Skin epidermis (tissue), 12 donors: ENCODE measurements at regions not wholly inside any gene's neighbourhood (a gene's known extent, or its start where the extent isn't known, plus 50 kb on each side); places are given as distances from the start of the nearest gene placed in this dataset.
"Not testable (repeated sequence)": the region's sequence is repeated elsewhere in the genome, so short reads cannot be mapped to it uniquely, and the experiment has no call there.

Source experiments
- H3K27ac ChIP-seq, 21 experiments: fragments of 200-600 bp; sonication (generic) in 11 of 21; one replicate each; pipeline ENCODE4 v1.5.0; 2020; ENCODE audit warnings: mild to moderate bottlenecking in 3 of 21, inconsistent platforms in 2 of 21, moderate library complexity in 2 of 21
- H3K4me3 ChIP-seq, 7 experiments: fragments of 200-600 bp; sonication (generic) in 2 of 7; one replicate each; pipeline ENCODE4 v1.5.0; 2020; ENCODE audit warnings: inconsistent platforms in 2 of 7, mild to moderate bottlenecking in 2 of 7, moderate library complexity in 1 of 7

DNA sequence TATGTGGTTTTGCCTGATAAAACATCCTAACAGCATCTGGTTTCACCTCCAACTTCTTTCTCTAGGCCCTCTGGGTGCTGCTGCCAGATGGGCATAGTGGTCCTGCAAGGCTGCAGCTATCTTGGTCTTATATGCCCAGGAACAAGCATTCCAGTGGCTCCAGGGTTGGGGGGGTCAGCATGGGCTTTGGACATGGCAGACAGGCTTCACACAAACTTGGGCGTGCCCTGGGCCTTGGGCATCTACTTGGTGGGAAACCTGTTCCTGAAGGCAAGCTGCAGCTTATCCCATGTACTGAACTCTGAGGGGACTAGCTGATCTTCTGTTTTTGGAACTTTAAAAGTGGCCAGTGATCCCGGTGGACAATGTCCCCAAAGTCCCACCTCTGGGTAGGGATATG, 54.9 kb upstream of the ZNF678 start:
- Histone ChIP-seq H3K27ac (no peak overlapping the region), H3K4me3 (no peak overlapping the region)

DNA sequence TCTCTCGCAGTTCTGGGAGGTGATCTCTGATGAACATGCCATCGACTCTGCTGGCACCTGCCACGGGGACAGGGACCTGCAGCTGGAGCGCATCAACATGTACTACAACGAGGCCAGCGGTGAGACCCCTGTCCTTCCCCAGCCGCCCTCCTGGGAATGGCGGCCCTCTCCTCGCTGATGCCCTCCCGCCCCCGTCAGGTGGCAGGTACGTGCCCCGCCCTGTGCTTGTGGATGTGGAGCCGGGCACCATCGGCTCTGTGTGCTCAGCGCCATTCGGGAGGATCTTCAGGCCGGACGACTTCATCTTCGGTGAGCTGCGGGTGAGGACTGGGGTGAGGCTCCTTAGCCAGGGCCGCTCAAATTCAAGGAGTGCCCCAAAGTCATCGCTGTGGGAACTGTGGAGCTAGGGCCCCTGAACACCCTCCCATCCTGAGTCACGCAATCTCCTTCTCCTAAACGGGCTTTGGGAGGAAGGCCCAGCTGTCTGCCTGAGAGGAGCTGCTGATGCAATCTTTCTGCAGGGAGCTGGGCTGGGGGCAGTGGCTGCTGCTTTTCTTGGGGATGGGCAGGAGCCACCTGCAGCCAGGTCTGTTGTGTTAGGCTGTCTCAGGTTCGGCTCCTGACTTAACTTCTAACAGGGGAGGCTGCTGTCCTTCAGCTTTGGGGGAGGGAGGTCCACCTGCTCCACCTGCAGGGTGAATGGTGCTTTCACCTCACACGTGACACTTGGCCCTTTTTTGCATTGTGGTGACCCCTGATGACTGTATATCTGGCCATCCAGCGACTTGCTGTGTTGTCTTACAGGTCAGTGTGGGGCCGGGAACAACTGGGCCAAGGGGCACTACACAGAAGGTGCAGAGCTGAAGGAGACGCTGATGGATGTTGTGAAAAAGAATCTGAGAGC, 56.6 kb upstream of the ZNF678 start:
- not testable (repeated sequence) for H3K27ac ChIP-seq, H3K4me3 ChIP-seq

DNA sequence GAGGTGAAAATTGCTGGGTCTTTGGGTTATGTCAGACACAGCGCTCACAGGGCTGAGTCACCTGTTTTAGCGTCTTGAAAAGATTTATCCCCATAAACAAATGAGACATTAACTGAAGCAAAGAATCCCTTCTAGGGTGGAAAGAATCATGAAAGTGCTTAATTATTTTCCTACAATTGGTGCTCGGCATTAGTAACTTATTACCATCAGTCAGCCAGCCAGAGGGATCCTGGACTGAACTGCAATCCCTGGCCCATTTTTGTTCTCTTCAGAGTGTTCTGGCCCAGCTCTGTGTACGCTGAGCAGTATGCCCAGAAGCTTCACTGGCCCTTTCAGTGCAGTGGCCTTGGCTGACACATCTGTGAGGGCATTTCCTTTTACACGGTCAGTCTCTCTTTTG, 67.3 kb upstream of the ZNF678 start:
- H3K27ac ChIP-seq, H3K4me3 ChIP-seq: not testable (repeated sequence)

DNA sequence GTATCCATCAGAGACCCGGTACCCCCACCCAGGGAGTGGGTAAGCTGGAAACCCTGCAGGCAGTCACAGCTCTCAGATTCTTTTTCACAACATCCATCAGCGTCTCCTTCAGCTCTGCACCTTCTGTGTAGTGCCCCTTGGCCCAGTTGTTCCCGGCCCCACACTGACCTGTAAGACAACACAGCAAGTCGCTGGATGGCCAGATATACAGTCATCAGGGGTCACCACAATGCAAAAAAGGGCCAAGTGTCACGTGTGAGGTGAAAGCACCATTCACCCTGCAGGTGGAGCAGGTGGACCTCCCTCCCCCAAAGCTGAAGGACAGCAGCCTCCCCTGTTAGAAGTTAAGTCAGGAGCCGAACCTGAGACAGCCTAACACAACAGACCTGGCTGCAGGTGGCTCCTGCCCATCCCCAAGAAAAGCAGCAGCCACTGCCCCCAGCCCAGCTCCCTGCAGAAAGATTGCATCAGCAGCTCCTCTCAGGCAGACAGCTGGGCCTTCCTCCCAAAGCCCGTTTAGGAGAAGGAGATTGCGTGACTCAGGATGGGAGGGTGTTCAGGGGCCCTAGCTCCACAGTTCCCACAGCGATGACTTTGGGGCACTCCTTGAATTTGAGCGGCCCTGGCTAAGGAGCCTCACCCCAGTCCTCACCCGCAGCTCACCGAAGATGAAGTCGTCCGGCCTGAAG, 69.3 kb upstream of the ZNF678 start:
- H3K4me3 ChIP-seq = not testable (repeated sequence)

DNA sequence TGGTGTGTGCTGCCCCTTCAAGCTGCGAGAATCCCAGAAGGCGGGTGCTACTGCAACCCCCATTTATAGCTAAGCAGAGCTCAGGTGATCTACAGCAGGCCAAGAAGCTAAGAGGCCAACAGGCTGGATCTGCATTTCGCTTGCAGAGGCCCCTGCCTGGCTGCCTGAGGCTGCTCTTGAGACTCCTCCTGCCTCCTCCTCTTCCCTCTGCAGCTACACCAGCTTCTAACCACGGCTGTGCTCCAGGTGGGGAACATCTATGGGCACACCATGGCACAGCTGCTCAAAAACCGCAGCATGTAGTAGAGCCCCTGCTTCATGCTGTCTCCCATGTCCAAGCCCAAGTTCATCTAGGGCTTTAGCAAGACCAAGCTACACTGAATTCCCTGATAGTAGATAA, 72.9 kb upstream of the ZNF678 start:
- H3K27ac ChIP-seq = no peak overlapping the region
- no peak overlapping the region for H3K4me3 ChIP-seq

More for the DNA sequence above, 69.3 kb upstream of the ZNF678 start:
- not testable (repeated sequence) for H3K27ac ChIP-seq

DNA sequence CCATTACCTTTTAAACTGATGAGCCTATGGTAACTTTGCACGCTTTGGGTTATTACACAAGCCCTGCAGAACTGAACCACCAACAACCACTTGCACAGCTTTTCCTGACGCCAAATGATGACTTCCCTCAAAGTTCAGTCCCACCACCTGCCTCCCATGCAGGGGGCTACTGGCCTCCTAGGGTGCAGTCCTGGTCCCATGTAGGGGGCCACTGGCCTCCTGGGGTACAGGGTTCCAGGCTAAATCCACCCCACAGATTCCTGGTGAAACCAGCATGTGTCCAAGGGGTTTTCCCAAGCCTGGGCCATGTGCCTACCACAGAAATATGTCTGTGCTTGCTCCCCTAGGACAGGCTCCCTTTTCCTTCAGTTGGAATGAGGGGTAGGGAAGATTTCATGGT, 73.4 kb upstream of the ZNF678 start:
- H3K4me3 ChIP-seq = no peak overlapping the region
- H3K27ac ChIP-seq = no peak overlapping the region

DNA sequence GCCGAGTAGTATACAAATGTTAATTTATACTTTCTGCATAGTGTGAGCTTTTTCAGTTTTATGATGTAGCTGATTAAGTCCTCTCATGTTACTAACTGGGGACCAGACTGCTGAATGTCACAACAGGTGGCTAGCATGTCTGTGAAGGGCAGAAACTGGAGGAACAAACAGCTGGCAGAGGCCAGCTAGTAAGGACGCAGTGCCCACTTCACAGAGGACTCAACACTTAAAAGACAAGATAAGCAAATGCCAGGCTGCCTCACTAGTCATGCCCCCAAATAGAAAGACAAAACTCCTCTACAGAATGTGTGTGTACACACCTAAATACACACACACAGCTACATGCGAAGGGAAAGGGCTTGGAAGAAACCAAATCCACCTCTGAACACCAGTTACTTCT, 73.8 kb upstream of the ZNF678 start:
- H3K4me3 ChIP-seq = no peak overlapping the region
- H3K27ac ChIP-seq = no peak overlapping the region

DNA sequence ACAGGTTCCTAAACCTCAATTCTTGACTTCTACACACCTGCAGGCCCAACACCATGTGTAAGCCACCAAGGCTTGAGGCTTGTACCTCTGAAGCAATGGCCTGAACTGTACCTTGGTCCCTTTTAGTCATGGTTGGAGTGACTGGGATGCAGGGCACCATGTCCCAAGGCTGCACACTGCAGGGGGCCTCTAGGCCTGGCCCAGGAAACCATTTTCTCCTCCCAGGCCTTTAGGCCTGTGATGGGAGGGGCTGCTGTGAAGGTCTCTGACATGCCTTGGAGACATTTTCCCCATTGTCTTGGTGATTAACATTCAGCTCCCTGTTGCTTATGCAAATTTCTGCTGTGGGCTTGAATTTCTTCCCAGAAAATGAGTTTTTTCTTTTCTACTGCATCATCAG, 75.8 kb upstream of the ZNF678 start:
- Histone ChIP-seq H3K27ac (no peak overlapping the region), H3K4me3 (no peak overlapping the region)

DNA sequence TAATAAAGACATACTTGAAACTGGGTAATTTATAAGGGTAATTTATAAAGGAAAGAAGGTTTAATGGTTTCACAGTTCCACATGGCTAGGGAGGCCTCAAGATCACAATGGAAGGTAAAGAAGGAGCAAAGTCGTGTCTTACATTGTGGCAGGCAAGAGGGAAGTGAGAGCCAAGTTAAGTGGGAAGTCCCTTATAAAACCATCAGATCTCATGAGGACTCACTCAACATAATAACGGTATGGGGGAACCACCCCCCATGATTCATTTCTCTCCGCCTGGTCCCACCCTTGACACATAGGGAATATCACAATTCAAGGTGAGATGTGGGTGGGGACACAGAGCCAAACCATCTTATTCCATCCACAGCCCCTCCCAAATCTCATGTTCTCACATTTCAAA, 76.8 kb upstream of the ZNF678 start:
- Histone ChIP-seq H3K27ac (no peak overlapping the region), H3K4me3 (no peak overlapping the region)

DNA sequence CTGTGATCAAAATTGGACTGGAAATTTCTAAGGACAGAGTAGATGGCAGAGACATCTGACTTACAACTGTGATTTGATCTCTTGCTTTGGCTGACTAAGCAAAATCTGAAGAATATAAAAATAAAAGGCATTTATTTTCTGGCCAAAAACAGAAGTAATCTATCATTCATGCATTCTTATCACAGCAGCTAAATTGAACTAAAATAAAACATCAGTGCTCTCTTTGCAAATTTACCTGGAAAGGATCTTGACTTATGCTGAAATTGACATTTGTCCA, 81.4 kb upstream of the ZNF678 start:
- Histone ChIP-seq H3K27ac (no peak overlapping the region), H3K4me3 (no peak overlapping the region)

DNA sequence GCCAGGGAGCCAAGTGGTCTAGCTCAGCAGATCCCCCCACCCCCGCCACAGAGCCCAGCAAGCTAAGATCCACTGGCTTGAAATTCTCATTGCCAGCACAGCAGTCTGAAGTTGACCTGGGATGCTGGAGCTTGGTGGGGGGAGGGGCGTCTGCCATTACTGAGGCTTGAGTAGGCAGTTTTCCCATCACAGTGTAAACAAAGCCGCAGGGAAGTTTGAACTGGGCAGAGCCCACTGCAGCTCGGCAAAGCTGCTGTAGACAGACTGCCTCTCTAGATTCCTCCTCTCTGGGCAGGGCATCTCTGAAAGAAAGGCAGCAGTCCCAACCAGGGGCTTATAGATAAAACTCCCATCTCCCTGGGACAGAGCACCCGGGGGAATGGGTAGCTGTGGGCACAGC, 89.3 kb upstream of the ZNF678 start:
- not testable (repeated sequence) for H3K4me3 ChIP-seq, H3K27ac ChIP-seq

DNA sequence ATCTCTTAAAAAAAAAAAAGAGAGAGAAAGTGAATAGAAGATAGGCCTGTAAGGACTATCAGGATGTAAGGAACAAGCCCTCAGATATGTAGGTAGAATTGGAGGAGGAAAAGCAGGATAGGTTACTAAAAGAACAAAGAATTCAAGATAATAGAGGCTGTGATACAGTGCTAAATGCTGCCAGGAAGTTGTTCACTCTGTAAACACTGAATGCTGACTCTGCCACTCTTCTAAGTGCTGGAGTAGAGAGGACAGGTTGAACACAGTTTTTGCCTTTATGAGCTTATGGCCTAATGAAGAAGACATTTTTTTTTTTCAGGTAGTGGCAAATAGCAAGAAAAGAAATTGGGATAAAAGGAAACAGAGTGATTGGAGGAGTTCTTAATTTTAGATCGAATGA, 90.6 kb upstream of the ZNF678 start:
- no peak overlapping the region for H3K27ac ChIP-seq
- no peak overlapping the region for H3K4me3 ChIP-seq

DNA sequence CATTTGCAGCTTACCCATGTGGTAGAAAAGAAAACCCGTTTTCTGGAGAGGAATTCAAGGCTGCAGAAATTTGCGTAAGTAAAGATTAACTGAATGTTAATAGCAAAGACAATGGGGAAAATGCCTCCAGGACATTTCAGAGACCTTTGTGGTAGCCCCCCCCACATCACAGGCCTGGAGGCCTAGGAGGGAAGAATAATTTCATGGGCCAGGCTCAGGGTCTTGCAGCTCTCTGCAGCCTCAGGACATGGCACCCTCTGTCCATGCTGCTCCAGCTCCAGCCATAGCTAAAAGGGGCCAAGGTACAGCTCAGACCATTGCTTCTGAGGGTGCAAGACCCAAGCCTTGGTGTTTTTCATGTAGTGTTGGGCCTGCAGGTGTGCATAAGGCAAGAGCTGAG, 92.7 kb upstream of the ZNF678 start:
- no peak overlapping the region for H3K4me3 ChIP-seq
- no peak overlapping the region for H3K27ac ChIP-seq

DNA sequence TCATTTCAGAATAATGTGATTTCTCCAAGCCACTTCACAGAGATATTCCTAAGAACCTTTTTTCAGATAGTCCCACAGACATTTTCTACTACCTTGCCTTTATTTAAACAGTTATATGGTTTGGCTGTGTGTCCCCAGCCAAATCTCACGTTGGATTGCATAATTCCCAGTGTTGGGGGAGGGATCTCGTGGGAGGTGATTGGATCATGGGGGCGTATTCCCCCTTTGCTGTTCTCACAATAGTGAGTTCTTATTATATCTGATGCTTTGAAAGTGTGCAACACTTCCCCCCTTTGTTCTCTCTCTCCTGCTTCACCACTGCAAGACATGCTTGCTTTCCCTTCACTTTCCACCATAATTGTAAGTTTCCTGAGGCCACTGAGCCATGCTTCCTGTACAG, 93.6 kb upstream of the ZNF678 start:
- H3K27ac ChIP-seq = no peak overlapping the region

DNA sequence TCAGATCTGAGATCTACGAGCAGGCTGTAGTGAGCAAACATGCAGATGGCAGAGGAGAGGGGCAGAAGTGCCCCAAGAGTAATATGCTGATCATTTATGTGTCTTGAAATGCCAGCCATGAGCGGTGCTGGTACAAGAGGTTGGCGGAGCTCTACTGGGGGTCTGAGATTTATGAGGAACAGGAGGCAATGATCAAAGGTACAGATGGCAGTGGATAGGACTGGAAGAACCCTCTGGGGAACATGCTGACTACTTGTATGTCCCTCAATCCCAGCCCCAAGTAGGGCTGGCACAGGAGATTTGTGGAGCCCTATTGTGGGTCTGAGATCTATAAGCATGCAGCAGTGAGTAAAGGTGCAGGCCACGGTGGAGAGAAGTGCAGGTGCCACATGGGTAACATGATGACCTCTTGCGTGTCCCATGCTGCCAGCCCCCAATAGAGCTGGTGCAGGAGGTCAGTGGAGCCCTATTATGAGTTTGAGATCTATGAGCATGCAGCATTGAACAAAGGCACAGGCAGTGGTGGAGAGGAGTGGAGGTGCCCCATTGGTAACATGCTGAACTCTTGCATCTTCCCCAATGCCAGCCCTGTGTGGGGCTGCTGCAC, 97.2 kb upstream of the ZNF678 start:
- no peak overlapping the region for H3K27ac ChIP-seq
- no peak overlapping the region for H3K4me3 ChIP-seq

More for the DNA sequence above, 93.6 kb upstream of the ZNF678 start:
- no peak overlapping the region for H3K4me3 ChIP-seq

DNA sequence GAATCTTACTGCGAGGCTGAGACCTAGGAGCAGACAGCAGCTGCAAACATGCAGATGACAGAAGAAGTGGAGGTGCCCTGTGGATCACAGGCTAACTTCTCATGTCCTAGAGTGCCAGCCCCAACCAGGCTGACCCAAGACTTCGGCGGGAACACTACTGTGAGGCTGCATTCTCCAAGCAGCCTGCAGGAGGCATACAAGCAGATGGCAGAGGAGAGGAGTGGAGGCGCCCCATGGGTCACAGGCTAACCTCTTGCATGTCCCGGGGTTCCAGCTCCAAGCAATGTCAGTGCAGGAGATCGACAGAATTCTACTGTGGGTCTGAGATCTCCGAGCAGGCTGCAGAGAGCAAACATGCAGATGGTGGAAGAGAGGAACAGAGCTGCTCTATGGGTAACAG, 98.1 kb upstream of the ZNF678 start:
- Histone ChIP-seq H3K27ac (no peak overlapping the region), H3K4me3 (no peak overlapping the region)

DNA sequence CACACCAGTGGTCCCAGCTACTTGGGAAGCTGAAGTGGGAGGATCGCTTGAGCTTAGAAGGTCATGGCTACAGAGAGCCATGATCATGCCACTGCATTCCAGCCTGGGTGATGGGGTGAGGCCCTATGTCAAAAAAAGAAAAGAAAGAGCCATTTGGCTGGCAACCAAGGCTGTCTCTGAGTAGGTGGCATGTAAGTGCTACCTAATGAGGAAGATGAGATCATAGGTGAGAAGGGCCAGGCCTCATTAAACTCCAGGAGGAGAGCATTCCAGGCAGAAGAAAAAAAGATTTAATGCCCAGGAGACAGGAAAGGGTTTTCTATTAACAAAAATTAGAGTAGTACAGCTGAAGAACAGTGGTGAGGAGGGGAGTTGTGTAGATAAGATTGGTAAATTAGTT, 103.4 kb upstream of the ZNF678 start:
- Histone ChIP-seq H3K27ac (no peak overlapping the region), H3K4me3 (no peak overlapping the region)

DNA sequence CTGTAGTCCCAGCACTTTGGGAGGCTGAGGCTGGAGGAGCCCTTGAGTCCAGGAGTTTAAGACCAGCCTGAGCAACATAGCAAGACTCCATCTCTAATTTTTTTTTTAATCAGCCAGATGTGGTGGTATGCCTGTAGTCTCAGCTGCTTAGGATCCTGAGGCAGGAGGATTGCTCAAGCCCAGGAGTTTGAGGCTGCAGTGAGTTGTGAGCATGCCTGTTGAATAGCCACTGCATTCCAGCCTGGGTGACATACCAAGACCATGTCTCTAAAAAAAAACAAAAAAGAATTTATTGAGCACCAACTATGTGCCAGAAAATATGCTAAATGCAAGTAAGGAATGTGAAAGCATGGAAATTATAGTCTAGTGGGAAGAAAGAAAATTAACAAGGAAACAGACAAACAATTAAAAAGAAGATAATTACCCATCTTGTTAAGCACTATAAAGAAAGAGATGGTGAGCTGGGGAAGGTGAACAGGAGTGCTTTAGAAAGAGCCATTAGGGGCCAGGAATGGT, 104.0 kb upstream of the ZNF678 start:
- Histone ChIP-seq H3K4me3 (no peak overlapping the region), H3K27ac (no peak overlapping the region)

DNA sequence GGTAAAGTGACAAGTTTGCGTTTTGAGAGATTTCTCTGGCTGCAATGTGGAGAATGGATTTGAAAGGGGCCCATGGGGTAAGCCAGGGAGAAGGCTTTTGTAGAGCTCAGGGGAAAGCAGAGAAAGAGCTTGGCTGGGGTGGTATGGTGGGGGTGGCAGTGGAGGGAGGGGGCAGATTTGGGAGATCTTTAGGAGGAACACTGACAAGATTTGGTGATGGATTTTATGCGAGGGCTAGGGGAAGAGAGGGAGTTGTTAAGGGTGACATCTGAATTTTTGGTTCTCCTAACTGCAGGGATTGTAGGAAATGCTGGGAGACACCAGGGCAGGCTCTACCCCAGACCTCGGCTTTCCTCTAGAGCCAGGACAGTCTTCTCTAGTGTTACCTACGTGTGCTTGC, 108.7 kb upstream of the ZNF678 start:
- Histone ChIP-seq H3K27ac (no peak overlapping the region), H3K4me3 (no peak overlapping the region)

DNA sequence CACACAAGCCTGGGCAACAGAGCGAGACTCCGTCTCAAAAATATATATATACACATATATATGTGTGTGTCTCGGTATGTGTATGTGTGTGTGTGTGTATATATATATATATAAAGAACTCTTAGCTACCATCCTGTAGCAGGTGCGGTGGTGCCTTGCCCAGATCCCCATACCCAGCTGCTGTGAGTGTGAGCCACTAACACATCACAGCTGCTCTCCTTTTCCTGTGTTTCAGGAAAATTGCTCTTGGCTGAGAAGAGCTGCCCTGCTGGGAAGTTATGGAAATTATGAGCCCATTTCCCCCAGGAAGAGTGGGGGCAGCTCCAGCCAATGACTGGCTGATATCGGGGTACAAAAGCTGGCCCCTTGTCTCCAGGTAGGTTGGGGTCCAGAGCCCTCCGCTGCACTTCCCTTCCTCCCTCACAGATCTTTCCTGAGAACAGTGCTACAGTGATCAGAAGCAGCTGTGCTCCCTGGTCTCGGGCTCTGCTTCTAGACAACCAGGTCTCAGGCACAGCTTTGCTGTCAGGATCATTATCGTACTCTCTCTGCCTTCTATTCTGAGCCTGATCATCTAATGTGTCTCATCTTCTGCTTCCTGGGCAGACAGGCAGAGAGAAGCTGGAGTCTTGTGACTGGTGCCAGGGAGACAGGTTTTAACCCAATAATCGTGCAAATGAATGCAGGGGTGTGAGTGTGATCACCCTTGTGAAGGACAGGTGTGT, 109.6 kb upstream of the ZNF678 start:
- H3K4me3 ChIP-seq = no peak overlapping the region
- H3K27ac ChIP-seq = no peak overlapping the region
